GM12878 (cell line): ENCODE measurements at regions not wholly inside any gene's neighbourhood (a gene's known extent, or its start where the extent isn't known, plus 50 kb on each side); places are given as distances from the start of the nearest gene placed in this dataset.

Experiments
- BCL11A ChIP-seq: IDR thresholded peaks from 2 replicates; pipeline ENCODE4 v1.6.1; 2011; ENCODE audit warnings: low read depth, low read length
- CBX3 ChIP-seq: fragments of 200-600 bp; sonication (generic); IDR thresholded peaks from 2 replicates; pipeline ENCODE4 v1.6.1; 2016; ENCODE audit warnings: low read depth, borderline replicate concordance
- CBX5 ChIP-seq: sonication (generic); IDR thresholded peaks from 2 replicates; pipeline ENCODE4 v1.6.1; 2016; ENCODE audit warnings: low read depth, moderate library complexity, mild to moderate bottlenecking, inconsistent platforms
- CTCF ChIP-seq, 3 experiments: IDR thresholded peaks in 2 of 3; conservative IDR thresholded peaks in 1 of 3; 2 replicates each; pipeline ENCODE4 v1.5.1; 2011; ENCODE audit warnings: low read depth in 3 of 3, low read length in 3 of 3, mild to moderate bottlenecking in 3 of 3, control low read depth in 2 of 3, moderate library complexity in 2 of 3, inconsistent platforms in 1 of 3, mixed read lengths in 1 of 3; ENCODE audit not compliant: control insufficient read depth in 2 of 3, insufficient read depth in 1 of 3; ENCODE audit errors: extremely low read depth in 1 of 3
- EGR1 ChIP-seq, 2 experiments: IDR thresholded peaks; 1 replicate in 1 of 2; 2 replicates in 1 of 2; pipeline ENCODE4 v1.6.1; 2011 to 2012; ENCODE audit warnings: low read depth in 2 of 2, low read length in 2 of 2, borderline replicate concordance in 1 of 2, mild to moderate bottlenecking in 1 of 2, moderate library complexity in 1 of 2
- LARP7 ChIP-seq: fragments of 450-650 bp; IDR thresholded peaks from 2 replicates; pipeline ENCODE4 v1.6.1; 2017; ENCODE audit warnings: mild to moderate bottlenecking
- MLLT1 ChIP-seq: fragments of 450-650 bp; IDR thresholded peaks from 2 replicates; pipeline ENCODE4 v1.6.1; 2016; ENCODE audit warnings: mild to moderate bottlenecking
- NBN ChIP-seq: fragments of 450-650 bp; IDR thresholded peaks from 2 replicates; pipeline ENCODE4 v1.6.1; 2016
- NRF1 ChIP-seq: conservative IDR thresholded peaks from 2 replicates; pipeline ENCODE4 v1.6.1; 2011; ENCODE audit warnings: mild to moderate bottlenecking, low read depth, low read length, improper control_type of control experiment
- POLR2A ChIP-seq: IDR thresholded peaks from 2 replicates; pipeline ENCODE4 v1.6.1; 2011; ENCODE audit warnings: low read depth, mild to moderate bottlenecking, low read length
- RAD21 ChIP-seq: IDR thresholded peaks from 2 replicates; pipeline ENCODE4 v1.6.1; 2011; ENCODE audit warnings: mild to moderate bottlenecking, low read depth, low read length, moderate library complexity; ENCODE audit not compliant: insufficient read depth
- REST ChIP-seq: IDR thresholded peaks from 2 replicates; pipeline ENCODE4 v1.6.1; 2012; ENCODE audit warnings: mild to moderate bottlenecking, low read depth, low read length
- TAF1 ChIP-seq: IDR thresholded peaks from 2 replicates; pipeline ENCODE4 v1.6.1; 2011; ENCODE audit warnings: mild to moderate bottlenecking, low read depth, low read length, borderline replicate concordance
- ZNF274 ChIP-seq: IDR thresholded peaks from one replicate; pipeline ENCODE4 v1.8.0; 2011; ENCODE audit not compliant: insufficient read length, insufficient read depth

GRCh38 chr6:163748886-163749285 lies 334.4 kb downstream of the QKI start:
- TF ChIP-seq CTCF (IDR thresholded peaks at IDR 0.05 in 2 of 3, conservative IDR thresholded peaks at IDR 0.05 in 1 of 3; ENCODE audit: control insufficient read depth in 2 of 3, extremely low read depth in 1 of 3, insufficient read depth in 1 of 3, low read depth in 3 of 3, low read length in 3 of 3) (no peak), EGR1 (IDR thresholded peaks at IDR 0.05; ENCODE audit: borderline replicate concordance in 1 of 2, low read depth in 2 of 2, low read length in 2 of 2) (no peak), LARP7 (no peak), NRF1 (no peak), CBX3 (no peak), POLR2A (no peak), RAD21 (no peak), ZNF274 (no peak), CBX5 (no peak), TAF1 (no peak), BCL11A (no peak), NBN (no peak), MLLT1 (no peak), REST (no peak)
